ENCODE measurements at regions not wholly inside any gene's neighbourhood (a gene's known extent, or its start where the extent isn't known, plus 50 kb on each side); places are given as distances from the start of the nearest gene placed in this dataset.

DNA sequence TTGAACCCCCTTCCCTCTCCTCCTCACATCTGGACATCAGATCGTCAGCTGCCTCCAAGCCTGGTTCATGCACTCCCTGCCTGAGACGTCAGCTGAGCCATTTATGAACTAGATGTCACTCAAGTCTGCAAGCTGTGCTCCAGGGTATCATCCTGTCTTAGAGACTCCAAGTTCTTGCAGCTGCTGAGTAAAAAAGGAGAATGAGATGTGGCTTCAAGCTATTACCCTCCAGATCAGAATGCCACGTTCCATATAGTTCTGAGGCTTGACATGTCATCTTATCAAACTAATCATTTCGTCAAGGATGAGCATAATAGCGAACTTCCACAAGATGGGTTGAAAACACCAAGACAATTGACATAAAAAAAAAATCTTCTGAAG lies 766.3 kb downstream of the TBL1XR1 start:
- H3K27ac Mint-ChIP-seq (ENCODE audit: unreplicated experiment), result no peak overlapping the region
- no peak overlapping the region for H3K4me3 Mint-ChIP-seq
- H3K9me3 Mint-ChIP-seq, result no peaks in the 10 kb centered on the region
- no peak for DNase-seq (ENCODE audit: low read depth, low spot score)
- H3K36me3 Mint-ChIP-seq (ENCODE audit: low read depth), result no peaks in the 10 kb centered on the region
- peaks cover 10% of the 10 kb centered on the region for H3K4me1 Mint-ChIP-seq
- H3K27me3 Mint-ChIP-seq (ENCODE audit: low read depth), result no peaks in the 10 kb centered on the region
- TF ChIP-seq CTCF (conservative IDR thresholded peaks at IDR 0.05), result no peak

- Mint-ChIP-seq H3K9me3 (no peaks in the 10 kb centered on the region), H3K27me3 (ENCODE audit: low read depth) (no peaks in the 10 kb centered on the region), H3K27ac (ENCODE audit: unreplicated experiment) (no peak overlapping the region), H3K4me3 (no peak overlapping the region), H3K4me1 (peaks cover 10% of the 10 kb centered on the region), H3K36me3 (ENCODE audit: low read depth) (no peaks in the 10 kb centered on the region)
- peak; percentile 90 for TF ChIP-seq CTCF (conservative IDR thresholded peaks at IDR 0.05)
- DNase-seq (ENCODE audit: low read depth, low spot score), result no peak
Observed at GRCh38 chr3:176430244-176431037, 766.8 kb downstream of the TBL1XR1 start.

DNA sequence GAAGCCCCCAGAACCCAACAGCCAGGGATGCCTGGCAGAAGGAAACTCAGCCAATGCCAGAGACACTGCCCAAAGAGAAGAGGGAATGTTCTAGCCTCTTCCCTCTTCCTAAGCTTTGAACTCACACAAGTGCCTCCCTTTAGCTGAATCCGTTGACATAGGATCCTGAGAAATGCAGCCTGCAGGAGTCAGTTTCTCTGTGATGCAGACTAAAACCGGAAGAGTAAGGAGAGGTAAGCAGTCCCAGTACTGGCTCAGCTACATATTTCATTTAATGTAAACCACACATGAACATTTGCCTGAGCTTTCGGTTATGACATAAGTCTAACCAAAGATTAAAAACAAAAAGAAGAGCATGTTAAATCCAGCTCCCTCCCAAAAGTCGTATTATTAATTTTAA lies 768.7 kb downstream of the TBL1XR1 start:
- H3K9me3 Mint-ChIP-seq, result peaks cover 2% of the 10 kb centered on the region
- no peaks in the 10 kb centered on the region for H3K27me3 Mint-ChIP-seq (ENCODE audit: low read depth)
- H3K36me3 Mint-ChIP-seq (ENCODE audit: low read depth), result no peaks in the 10 kb centered on the region
- H3K4me1 Mint-ChIP-seq, result peaks cover 10% of the 10 kb centered on the region
- H3K27ac Mint-ChIP-seq (ENCODE audit: unreplicated experiment), result no peak overlapping the region
- DNase-seq (ENCODE audit: low read depth, low spot score), result no peak
- no peak for TF ChIP-seq CTCF (conservative IDR thresholded peaks at IDR 0.05)
- H3K4me3 Mint-ChIP-seq, result no peak overlapping the region

GRCh38 chr3:176426371-176426770 lies 770.9 kb downstream of the TBL1XR1 start:
- no peak for TF ChIP-seq CTCF (conservative IDR thresholded peaks at IDR 0.05)
- no peak overlapping the region for H3K27ac Mint-ChIP-seq (ENCODE audit: unreplicated experiment)
- DNase-seq (ENCODE audit: low read depth, low spot score), result no peak
- H3K4me1 Mint-ChIP-seq, result peaks cover 10% of the 10 kb centered on the region
- H3K4me3 Mint-ChIP-seq, result no peak overlapping the region
- peaks cover 2% of the 10 kb centered on the region for H3K9me3 Mint-ChIP-seq
- no peaks in the 10 kb centered on the region for H3K36me3 Mint-ChIP-seq (ENCODE audit: low read depth)
- no peaks in the 10 kb centered on the region for H3K27me3 Mint-ChIP-seq (ENCODE audit: low read depth)

DNA sequence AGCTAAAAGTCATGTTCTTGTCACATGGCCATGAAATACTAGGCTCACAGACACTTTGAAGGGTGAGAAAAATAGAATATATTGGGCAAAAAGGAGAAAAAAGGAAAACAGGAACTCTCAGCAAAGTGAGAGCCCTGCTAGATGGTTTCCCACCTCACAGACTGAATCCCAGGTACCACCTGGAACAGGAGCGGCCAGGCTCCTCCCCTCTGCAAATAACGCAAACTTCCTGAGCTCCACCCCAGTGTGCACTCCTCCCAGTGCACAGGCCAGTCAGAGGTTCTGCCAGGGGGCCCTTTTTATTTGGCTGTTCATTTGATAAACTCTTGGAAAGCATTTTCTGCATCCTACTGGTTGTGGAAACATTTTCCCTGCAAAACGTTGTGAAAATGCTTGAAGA lies 780.4 kb downstream of the TBL1XR1 start:
- Mint-ChIP-seq H3K9me3 (peaks cover 2% of the 10 kb centered on the region), H3K27ac (ENCODE audit: unreplicated experiment) (no peak overlapping the region), H3K27me3 (ENCODE audit: low read depth) (no peaks in the 10 kb centered on the region), H3K4me1 (peaks cover 9% of the 10 kb centered on the region), H3K4me3 (no peak overlapping the region), H3K36me3 (ENCODE audit: low read depth) (no peaks in the 10 kb centered on the region)
- no peak for DNase-seq (ENCODE audit: low read depth, low spot score)
- TF ChIP-seq CTCF (conservative IDR thresholded peaks at IDR 0.05), result no peak

Data from neural crest cell (in vitro differentiated cells).